NB4 (cell line): ENCODE measurements at regions not wholly inside any gene's neighbourhood (a gene's known extent, or its start where the extent isn't known, plus 50 kb on each side); places are given as distances from the start of the nearest gene placed in this dataset.

Experiments used
- DNase-seq: peaks from one replicate; pipeline ENCODE4 v3.0.0; 2010; ENCODE audit warnings: low read depth
- H3K4me3 ChIP-seq: one replicate; pipeline ENCODE4 v1.5.1; 2011; ENCODE audit warnings: mild to moderate bottlenecking, low read depth, low read length, moderate library complexity
- CTCF ChIP-seq: IDR thresholded peaks from one replicate; pipeline ENCODE4 v1.5.1; 2012; ENCODE audit warnings: low read depth, low read length
- MAX ChIP-seq: IDR thresholded peaks from 2 replicates; pipeline ENCODE4 v1.6.1; 2011; ENCODE audit warnings: low read depth, low read length
- MYC ChIP-seq: IDR thresholded peaks from 2 replicates; pipeline ENCODE4 v1.6.1; 2011; ENCODE audit warnings: low read depth, low read length
- POLR2A ChIP-seq: IDR thresholded peaks from 2 replicates; pipeline ENCODE4 v1.6.1; 2011; ENCODE audit warnings: mild to moderate bottlenecking; ENCODE audit not compliant: insufficient read length; ENCODE audit errors: extremely low read depth

GRCh38 chr3:144141496-144141895 is 169.9 kb downstream of the DIPK2A start:
- TF ChIP-seq MAX, result no peak
- TF ChIP-seq MYC, result no peak
- TF ChIP-seq POLR2A, result no peak
- no peak for TF ChIP-seq CTCF
- H3K4me3 ChIP-seq, result no peak overlapping the region
- DNase-seq, result no peak

GRCh38 chr3:144142151-144142840 is 170.7 kb downstream of the DIPK2A start:
- no peak for TF ChIP-seq MAX
- no peak overlapping the region for H3K4me3 ChIP-seq

GRCh38 chr3:144148356-144148755 is 176.7 kb downstream of the DIPK2A start:
- DNase-seq, result no peak

More at GRCh38 chr3:144142151-144142840, 170.7 kb downstream of the DIPK2A start:
- DNase-seq, result no peak

GRCh38 chr3:144151983-144152382 is 180.4 kb downstream of the DIPK2A start:
- no peak for DNase-seq
- TF ChIP-seq MYC, result no peak
- no peak for TF ChIP-seq POLR2A
- no peak for TF ChIP-seq MAX
- no peak for TF ChIP-seq CTCF
- H3K4me3 ChIP-seq, result no peak overlapping the region

More at GRCh38 chr3:144148356-144148755, 176.7 kb downstream of the DIPK2A start:
- H3K4me3 ChIP-seq, result no peak overlapping the region
- TF ChIP-seq CTCF, result no peak
- TF ChIP-seq POLR2A, result no peak
- TF ChIP-seq MYC, result no peak
- no peak for TF ChIP-seq MAX

GRCh38 chr3:144160627-144161026 is 189.0 kb downstream of the DIPK2A start:
- DNase-seq, result no peak
- no peak for TF ChIP-seq MYC
- TF ChIP-seq POLR2A, result no peak
- TF ChIP-seq CTCF, result no peak
- no peak for TF ChIP-seq MAX
- no peak overlapping the region for H3K4me3 ChIP-seq

DNA sequence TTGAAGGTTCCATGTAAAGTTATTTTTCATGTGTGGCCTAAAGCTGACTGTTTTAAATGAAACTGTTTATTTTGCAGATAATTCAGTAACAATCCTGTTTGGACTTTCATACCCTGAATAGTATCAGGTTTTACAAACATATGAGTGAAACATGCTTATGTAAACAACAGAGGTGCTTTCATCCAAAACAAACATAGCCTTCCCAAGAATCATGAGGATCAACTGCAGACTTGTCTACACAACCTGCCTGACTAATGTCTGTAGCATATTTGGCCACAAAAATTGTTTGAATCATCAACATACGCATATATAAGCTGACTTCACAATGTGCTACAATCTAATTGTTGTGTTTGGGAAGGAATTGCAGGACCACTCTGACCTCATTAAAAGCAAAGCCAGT is 190.4 kb downstream of the DIPK2A start:
- no peak for DNase-seq
- no peak overlapping the region for H3K4me3 ChIP-seq
- no peak for TF ChIP-seq MAX
- TF ChIP-seq POLR2A, result no peak
- TF ChIP-seq MYC, result no peak
- TF ChIP-seq CTCF, result no peak
